ENCODE measurements at regions not wholly inside any gene's neighbourhood (a gene's known extent, or its start where the extent isn't known, plus 50 kb on each side); places are given as distances from the start of the nearest gene placed in this dataset.
"Not testable (repeated sequence)": the region's sequence is repeated elsewhere in the genome, so short reads cannot be mapped to it uniquely, and the experiment has no call there.

DNA sequence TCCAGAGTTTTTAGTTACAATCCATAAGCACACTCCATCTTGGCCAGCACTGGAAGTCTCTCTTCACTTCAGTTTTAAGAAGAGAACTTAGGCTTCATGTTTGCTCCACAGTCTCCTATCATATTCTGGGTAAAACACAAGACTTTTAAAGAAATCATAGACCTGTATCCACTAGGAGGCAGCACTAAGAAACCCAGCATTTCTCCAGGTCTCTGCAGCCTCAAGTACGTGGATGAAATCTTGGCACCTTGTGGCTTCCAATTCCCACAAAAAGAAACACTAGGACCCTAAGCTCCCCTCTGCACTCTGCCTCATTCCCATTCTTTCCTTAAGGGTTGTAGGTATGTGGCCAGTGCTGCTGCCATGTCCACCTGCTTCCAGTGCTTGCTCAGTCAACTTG, 367.3 kb upstream of the CASK start:
- Mint-ChIP-seq H3K36me3 (peaks cover 7% of the 10 kb centered on the region; the same call in 1 of the 2 replicates), H3K27ac (no peak overlapping the region), H3K4me3 (no peak overlapping the region), H3K27me3 (ENCODE audit: low read depth) (no peaks in the 10 kb centered on the region; the same call in 1 of the 2 replicates), H3K9me3 (0 out of 2 replicates have a peak, but pooled peaks cover 10% of the 10 kb centered on the region), H3K4me1 (no peaks in the 10 kb centered on the region)
- DNase-seq (ENCODE audit: low spot score) (no peak), ATAC-seq (no peak)
- ChIA-PET CTCF (interaction anchor here (0.7 kb wide), 1 partner anchor 177 kb away, joined by 3 read pairs; no protein-coding TSS in a partner anchor), POLR2A (no interaction called here)
- TF ChIP-seq, protein P1, sequence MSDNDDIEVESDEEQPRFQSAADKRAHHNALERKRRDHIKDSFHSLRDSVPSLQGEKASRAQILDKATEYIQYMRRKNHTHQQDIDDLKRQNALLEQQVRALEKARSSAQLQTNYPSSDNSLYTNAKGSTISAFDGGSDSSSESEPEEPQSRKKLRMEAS (CRISPR knock-in tag; IDR thresholded peaks at IDR 0.05), result no peak

DNA sequence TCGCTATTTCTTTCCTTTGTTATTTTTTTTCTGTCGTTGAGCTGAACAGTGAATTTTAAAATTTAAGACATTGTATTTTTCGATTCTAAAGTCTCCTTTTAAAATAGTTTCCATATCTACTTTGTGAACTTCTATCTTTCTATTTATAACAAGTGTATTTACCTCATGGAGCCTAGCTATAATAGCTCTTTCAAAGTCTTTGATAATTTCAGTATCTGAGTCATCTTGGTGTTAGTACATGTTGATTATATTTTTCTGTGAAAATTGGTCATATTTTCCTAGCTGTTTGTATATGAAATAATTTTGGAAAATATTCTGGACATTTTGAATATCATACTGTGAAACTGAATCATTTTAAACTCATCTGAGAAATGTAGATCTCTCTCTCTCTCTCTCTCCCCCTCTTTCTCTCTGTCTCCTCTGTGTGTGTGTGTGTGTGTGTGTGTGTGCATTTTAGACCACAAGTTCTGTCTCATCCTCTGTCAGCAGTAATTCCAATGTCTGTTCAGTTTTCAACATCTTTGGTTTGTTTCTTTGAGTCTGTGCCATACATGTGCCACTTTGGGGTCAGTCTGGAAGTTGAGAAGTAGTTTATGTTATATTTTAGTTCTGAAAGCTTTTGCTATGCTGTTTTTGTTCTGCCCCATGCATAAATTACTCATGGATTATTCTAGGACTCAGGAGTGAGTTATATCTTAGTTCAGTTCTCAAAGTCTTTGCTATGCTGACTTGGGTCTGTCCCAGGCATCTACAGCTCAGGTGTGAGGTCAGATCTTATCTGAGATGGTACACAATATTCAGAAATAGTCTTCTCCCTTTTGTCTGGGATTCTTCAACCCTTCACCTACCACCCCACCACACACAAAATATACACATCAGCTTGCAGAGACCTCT, 366.4 kb upstream of the CASK start:
- H3K9me3 Mint-ChIP-seq, result 0 out of 2 replicates have a peak, but pooled peaks cover 10% of the 10 kb centered on the region
- H3K36me3 Mint-ChIP-seq, result peaks cover 7% of the 10 kb centered on the region; the same call in 1 of the 2 replicates
- H3K27ac Mint-ChIP-seq, result no peak overlapping the region
- no peaks in the 10 kb centered on the region for H3K4me1 Mint-ChIP-seq
- no peak for DNase-seq (ENCODE audit: low spot score)
- POLR2A ChIA-PET, result no interaction called here
- ATAC-seq, result no peak
- H3K27me3 Mint-ChIP-seq (ENCODE audit: low read depth), result no peaks in the 10 kb centered on the region; the same call in 1 of the 2 replicates
- TF ChIP-seq ZNF423 (CRISPR knock-in tag; IDR thresholded peaks at IDR 0.05) (no peak), ESRRA (CRISPR knock-in tag; IDR thresholded peaks at IDR 0.05; ENCODE audit: borderline replicate concordance) (no peak), SOX15 (CRISPR knock-in tag; IDR thresholded peaks at IDR 0.05) (no peak), FOXK1 (CRISPR knock-in tag; IDR thresholded peaks at IDR 0.05) (no peak), GTF2I (CRISPR knock-in tag; conservative IDR thresholded peaks at IDR 0.05) (no peak), MYBL2 (CRISPR knock-in tag; IDR thresholded peaks at IDR 0.05) (no peak), ZNF138 (CRISPR knock-in tag; conservative IDR thresholded peaks at IDR 0.05) (no peak), ZNF263 (CRISPR knock-in tag; IDR thresholded peaks at IDR 0.05; ENCODE audit: low read depth) (no peak), NFATC4 (CRISPR knock-in tag; IDR thresholded peaks at IDR 0.05) (no peak), ZBTB21 (CRISPR knock-in tag; IDR thresholded peaks at IDR 0.05; ENCODE audit: borderline replicate concordance) (no peak)
- TF ChIP-seq, protein P2, sequence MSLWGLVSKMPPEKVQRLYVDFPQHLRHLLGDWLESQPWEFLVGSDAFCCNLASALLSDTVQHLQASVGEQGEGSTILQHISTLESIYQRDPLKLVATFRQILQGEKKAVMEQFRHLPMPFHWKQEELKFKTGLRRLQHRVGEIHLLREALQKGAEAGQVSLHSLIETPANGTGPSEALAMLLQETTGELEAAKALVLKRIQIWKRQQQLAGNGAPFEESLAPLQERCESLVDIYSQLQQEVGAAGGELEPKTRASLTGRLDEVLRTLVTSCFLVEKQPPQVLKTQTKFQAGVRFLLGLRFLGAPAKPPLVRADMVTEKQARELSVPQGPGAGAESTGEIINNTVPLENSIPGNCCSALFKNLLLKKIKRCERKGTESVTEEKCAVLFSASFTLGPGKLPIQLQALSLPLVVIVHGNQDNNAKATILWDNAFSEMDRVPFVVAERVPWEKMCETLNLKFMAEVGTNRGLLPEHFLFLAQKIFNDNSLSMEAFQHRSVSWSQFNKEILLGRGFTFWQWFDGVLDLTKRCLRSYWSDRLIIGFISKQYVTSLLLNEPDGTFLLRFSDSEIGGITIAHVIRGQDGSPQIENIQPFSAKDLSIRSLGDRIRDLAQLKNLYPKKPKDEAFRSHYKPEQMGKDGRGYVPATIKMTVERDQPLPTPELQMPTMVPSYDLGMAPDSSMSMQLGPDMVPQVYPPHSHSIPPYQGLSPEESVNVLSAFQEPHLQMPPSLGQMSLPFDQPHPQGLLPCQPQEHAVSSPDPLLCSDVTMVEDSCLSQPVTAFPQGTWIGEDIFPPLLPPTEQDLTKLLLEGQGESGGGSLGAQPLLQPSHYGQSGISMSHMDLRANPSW (CRISPR knock-in tag; conservative IDR thresholded peaks at IDR 0.05; ENCODE audit: low read depth), result no peak
- TF ChIP-seq, protein P3, sequence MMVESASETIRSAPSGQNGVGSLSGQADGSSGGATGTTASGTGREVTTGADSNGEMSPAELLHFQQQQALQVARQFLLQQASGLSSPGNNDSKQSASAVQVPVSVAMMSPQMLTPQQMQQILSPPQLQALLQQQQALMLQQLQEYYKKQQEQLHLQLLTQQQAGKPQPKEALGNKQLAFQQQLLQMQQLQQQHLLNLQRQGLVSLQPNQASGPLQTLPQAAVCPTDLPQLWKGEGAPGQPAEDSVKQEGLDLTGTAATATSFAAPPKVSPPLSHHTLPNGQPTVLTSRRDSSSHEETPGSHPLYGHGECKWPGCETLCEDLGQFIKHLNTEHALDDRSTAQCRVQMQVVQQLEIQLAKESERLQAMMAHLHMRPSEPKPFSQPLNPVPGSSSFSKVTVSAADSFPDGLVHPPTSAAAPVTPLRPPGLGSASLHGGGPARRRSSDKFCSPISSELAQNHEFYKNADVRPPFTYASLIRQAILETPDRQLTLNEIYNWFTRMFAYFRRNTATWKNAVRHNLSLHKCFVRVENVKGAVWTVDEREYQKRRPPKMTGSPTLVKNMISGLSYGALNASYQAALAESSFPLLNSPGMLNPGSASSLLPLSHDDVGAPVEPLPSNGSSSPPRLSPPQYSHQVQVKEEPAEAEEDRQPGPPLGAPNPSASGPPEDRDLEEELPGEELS (CRISPR knock-in tag; IDR thresholded peaks at IDR 0.05), result no peak
- TF ChIP-seq, protein P4, sequence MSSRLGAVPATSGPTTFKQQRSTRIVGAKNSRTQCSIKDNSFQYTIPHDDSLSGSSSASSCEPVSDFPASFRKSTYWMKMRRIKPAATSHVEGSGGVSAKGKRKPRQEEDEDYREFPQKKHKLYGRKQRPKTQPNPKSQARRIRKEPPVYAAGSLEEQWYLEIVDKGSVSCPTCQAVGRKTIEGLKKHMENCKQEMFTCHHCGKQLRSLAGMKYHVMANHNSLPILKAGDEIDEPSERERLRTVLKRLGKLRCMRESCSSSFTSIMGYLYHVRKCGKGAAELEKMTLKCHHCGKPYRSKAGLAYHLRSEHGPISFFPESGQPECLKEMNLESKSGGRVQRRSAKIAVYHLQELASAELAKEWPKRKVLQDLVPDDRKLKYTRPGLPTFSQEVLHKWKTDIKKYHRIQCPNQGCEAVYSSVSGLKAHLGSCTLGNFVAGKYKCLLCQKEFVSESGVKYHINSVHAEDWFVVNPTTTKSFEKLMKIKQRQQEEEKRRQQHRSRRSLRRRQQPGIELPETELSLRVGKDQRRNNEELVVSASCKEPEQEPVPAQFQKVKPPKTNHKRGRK (CRISPR knock-in tag; IDR thresholded peaks at IDR 0.05; ENCODE audit: borderline replicate concordance), result no peak
- TF ChIP-seq, protein P5, sequence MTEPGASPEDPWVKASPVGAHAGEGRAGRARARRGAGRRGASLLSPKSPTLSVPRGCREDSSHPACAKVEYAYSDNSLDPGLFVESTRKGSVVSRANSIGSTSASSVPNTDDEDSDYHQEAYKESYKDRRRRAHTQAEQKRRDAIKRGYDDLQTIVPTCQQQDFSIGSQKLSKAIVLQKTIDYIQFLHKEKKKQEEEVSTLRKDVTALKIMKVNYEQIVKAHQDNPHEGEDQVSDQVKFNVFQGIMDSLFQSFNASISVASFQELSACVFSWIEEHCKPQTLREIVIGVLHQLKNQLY (CRISPR knock-in tag; IDR thresholded peaks at IDR 0.05), result no peak
- H3K4me3 Mint-ChIP-seq, result no peak overlapping the region
- CTCF ChIA-PET, result no interaction called here

DNA sequence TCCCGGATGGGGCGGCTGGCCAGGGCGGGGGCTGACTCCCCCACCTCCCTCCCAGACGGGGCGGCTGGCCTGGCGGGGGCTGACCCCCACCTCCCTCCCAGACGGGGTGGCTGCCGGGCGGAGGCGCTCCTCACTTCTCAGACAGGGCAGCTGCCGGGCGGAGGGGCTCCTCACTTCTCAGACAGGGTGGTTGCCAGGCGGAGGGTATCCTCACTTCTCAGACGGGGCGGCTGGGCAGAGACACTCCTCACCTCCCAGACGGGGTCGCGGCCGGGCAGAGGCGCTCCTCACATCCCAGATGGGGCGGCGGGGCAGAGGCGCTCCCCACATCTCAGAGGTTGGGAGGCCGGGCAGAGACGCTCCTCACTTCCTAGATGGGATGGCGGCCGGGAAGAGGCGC, 362.3 kb upstream of the CASK start:
- 0 out of 2 replicates have a peak, but pooled peaks cover 10% of the 10 kb centered on the region for H3K9me3 Mint-ChIP-seq
- H3K27me3 Mint-ChIP-seq (ENCODE audit: low read depth); H3K27ac Mint-ChIP-seq; H3K4me1 Mint-ChIP-seq; POLR2A ChIA-PET; ATAC-seq; H3K4me3 Mint-ChIP-seq; CTCF ChIA-PET; H3K36me3 Mint-ChIP-seq; DNase-seq (ENCODE audit: low spot score): not testable (repeated sequence)
